Activated T-helper 2 cell treated with anti-CD3 and anti-CD28 coated beads, Interferon-gamma antibody, Interleukin-2, Interleukin-4, amounts not matched to agents 10 μg/mL and 5 μg/mL and 100 μg/mL, durations not matched to agents 14 hours and 24 hours and 36 hours (primary cell): ENCODE measurements at regions not wholly inside any gene's neighbourhood (a gene's known extent, or its start where the extent isn't known, plus 50 kb on each side); places are given as distances from the start of the nearest gene placed in this dataset.

Experiments used
- DNase-seq: peaks from one replicate; pipeline ENCODE4 v3.0.0; 2021; ENCODE audit warnings: low spot score
- H3K27ac Mint-ChIP-seq: one replicate; pipeline ENCODE4 v1.8.0; 2021; ENCODE audit warnings: mixed read lengths
- H3K27me3 Mint-ChIP-seq: one replicate; pipeline ENCODE4 v1.8.0; 2021; ENCODE audit warnings: low read depth, mixed read lengths
- H3K36me3 Mint-ChIP-seq: one replicate; pipeline ENCODE4 v1.8.0; 2021; ENCODE audit warnings: low read depth, mixed read lengths
- H3K4me1 Mint-ChIP-seq: one replicate; pipeline ENCODE4 v1.8.0; 2021; ENCODE audit warnings: low read depth, mixed read lengths
- H3K4me3 Mint-ChIP-seq: one replicate; pipeline ENCODE4 v1.8.0; 2021; ENCODE audit warnings: low read depth, mild to moderate bottlenecking, moderate library complexity, mixed read lengths
- H3K9me3 Mint-ChIP-seq: one replicate; pipeline ENCODE4 v1.8.0; 2021; ENCODE audit warnings: mixed read lengths
- intact Hi-C: fragments of 100-400 bp; cut with micrococcal nuclease; formaldehyde crosslinking; loops from one replicate; pipeline ENCODE4 v1.15.1; 2023

DNA sequence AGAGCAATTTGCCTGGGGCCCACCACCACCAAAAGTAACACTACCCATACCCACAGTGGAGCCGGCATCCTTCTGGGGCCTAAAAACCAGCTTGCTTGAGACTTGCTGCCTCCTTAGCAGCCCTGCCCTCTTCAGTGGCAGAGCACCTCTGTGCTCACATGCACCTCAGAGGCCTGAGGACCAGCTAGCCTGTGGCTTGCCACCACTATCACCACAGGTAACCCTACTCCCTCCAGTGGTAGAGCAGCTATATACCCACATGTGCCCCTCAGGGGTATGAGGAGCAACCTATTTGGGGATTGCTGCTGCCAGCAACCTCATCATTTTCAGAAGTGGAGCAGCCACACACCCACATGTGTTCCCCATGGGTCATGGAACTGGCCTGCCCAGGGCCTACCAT, 111.4 kb upstream of the SPRY2 start:
- H3K27me3 Mint-ChIP-seq, result no peaks in the 10 kb centered on the region
- DNase-seq, result no peak
- intact Hi-C loops, result no loop called here
- H3K9me3 Mint-ChIP-seq, result no peaks in the 10 kb centered on the region
- H3K36me3 Mint-ChIP-seq, result no peaks in the 10 kb centered on the region
- H3K4me3 Mint-ChIP-seq, result no peak overlapping the region
- H3K27ac Mint-ChIP-seq, result no peak overlapping the region
- H3K4me1 Mint-ChIP-seq, result no peaks in the 10 kb centered on the region

DNA sequence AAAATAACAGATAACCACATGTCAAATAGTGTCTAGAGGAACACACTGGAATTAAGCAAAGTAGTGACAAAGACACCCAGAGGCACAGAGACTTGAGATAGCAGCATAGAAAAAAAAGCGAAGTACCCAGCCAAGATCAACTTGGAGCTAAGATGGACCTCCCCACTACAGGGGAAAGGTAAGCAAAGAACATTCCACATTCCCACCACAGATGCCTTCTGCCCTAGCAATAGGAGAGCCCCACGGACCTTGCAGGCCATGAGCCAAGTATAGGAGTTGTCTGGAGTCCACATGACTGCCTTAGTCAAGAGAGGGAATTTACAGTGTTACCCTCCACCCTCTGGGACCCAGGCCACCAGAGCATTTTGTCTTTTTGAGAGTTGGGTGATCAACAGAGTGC, 110.7 kb upstream of the SPRY2 start:
- Mint-ChIP-seq H3K4me3 (no peak overlapping the region), H3K27me3 (no peaks in the 10 kb centered on the region), H3K27ac (no peak overlapping the region), H3K36me3 (no peaks in the 10 kb centered on the region), H3K9me3 (no peaks in the 10 kb centered on the region), H3K4me1 (no peaks in the 10 kb centered on the region)
- no peak for DNase-seq
- intact Hi-C loops, result no loop called here

DNA sequence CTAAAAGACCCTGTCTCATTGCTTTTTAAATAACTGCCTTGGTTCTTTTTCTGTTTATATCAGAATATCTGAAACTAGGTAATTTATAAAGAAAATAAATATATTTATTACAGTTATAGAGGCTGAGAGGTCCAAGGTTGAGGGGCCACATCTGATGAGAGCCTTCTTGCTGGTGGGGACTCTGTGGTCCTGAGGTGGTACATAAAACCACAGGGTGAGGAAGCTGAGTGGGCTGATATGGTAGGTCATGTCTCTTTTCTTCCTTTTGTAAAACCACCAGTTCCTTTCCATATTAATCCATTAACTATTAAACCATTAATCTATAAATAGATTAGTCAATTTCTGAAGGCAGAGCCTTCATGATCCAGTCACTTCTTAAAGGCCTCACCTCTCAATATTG, 109.5 kb upstream of the SPRY2 start:
- DNase-seq, result no peak
- H3K27ac Mint-ChIP-seq, result no peak overlapping the region
- H3K4me3 Mint-ChIP-seq, result no peak overlapping the region
- H3K4me1 Mint-ChIP-seq, result no peaks in the 10 kb centered on the region
- no peaks in the 10 kb centered on the region for H3K9me3 Mint-ChIP-seq
- intact Hi-C loops, result no loop called here
- H3K27me3 Mint-ChIP-seq, result no peaks in the 10 kb centered on the region
- no peaks in the 10 kb centered on the region for H3K36me3 Mint-ChIP-seq

DNA sequence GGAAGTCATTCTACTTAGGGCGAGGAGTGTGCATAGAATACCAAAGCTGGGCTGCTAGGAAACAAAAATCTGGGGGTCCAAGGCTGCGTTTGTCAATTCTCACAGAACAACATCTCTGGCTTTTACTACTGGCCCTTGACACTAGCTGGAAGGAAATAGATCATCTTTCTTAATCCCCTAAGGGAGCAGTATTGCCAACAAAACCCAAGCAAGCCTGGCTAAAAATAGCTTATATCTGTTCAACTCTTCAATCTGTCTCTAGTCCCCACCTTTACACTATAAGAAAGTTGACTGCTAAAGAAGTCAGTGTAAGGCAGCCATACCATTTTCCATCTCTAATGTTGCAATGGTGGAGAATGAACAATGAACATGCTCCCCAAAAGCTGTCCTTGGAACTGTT, 107.8 kb upstream of the SPRY2 start:
- no peak for DNase-seq
- no peaks in the 10 kb centered on the region for H3K36me3 Mint-ChIP-seq
- peaks cover 2% of the 10 kb centered on the region for H3K27me3 Mint-ChIP-seq
- intact Hi-C loops, result no loop called here
- no peaks in the 10 kb centered on the region for H3K9me3 Mint-ChIP-seq
- H3K4me1 Mint-ChIP-seq, result no peaks in the 10 kb centered on the region
- no peak overlapping the region for H3K4me3 Mint-ChIP-seq
- H3K27ac Mint-ChIP-seq, result no peak overlapping the region

GRCh38 chr13:80447747-80448146, 106.8 kb upstream of the SPRY2 start:
- Mint-ChIP-seq H3K4me3 (no peak overlapping the region), H3K4me1 (no peaks in the 10 kb centered on the region), H3K36me3 (no peaks in the 10 kb centered on the region), H3K9me3 (no peaks in the 10 kb centered on the region), H3K27me3 (peaks cover 2% of the 10 kb centered on the region), H3K27ac (no peak overlapping the region)
- intact Hi-C loops, result no loop called here
- no peak for DNase-seq

- H3K4me3 Mint-ChIP-seq, result no peak overlapping the region
- peaks cover 2% of the 10 kb centered on the region for H3K27me3 Mint-ChIP-seq
These were observed 103.5 kb upstream of the SPRY2 start for GRCh38 chr13:80444240-80445015.

DNA sequence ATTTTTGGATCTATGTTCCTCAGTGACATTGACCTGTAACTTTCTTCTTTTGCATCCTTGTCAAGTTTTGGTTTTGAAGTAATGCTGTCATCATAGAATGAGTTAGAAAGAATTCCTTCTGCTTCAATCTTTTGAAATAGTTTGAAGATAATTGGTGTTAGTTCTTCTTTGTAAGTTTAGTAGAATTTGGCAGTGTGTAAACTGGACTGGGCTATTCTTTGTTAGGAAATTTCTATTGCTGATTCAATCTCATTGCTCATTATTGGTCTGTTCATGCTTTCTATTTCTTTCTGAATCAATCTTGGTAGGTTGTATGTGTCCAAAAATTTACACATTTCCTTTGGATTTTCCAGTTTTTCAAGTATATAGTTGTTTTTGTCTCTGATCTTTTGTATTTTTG, 101.7 kb upstream of the SPRY2 start:
- H3K4me1 Mint-ChIP-seq, result no peaks in the 10 kb centered on the region
- intact Hi-C loops, result no loop called here
- DNase-seq, result no peak
- H3K36me3 Mint-ChIP-seq, result no peaks in the 10 kb centered on the region
- H3K27me3 Mint-ChIP-seq, result peaks cover 2% of the 10 kb centered on the region
- no peak overlapping the region for H3K27ac Mint-ChIP-seq
- no peak overlapping the region for H3K4me3 Mint-ChIP-seq
- no peaks in the 10 kb centered on the region for H3K9me3 Mint-ChIP-seq

More at GRCh38 chr13:80444240-80445015, 103.5 kb upstream of the SPRY2 start:
- intact Hi-C loops, result no loop called here
- H3K4me1 Mint-ChIP-seq, result no peaks in the 10 kb centered on the region
- H3K9me3 Mint-ChIP-seq, result no peaks in the 10 kb centered on the region
- no peaks in the 10 kb centered on the region for H3K36me3 Mint-ChIP-seq
- no peak for DNase-seq
- no peak overlapping the region for H3K27ac Mint-ChIP-seq

DNA sequence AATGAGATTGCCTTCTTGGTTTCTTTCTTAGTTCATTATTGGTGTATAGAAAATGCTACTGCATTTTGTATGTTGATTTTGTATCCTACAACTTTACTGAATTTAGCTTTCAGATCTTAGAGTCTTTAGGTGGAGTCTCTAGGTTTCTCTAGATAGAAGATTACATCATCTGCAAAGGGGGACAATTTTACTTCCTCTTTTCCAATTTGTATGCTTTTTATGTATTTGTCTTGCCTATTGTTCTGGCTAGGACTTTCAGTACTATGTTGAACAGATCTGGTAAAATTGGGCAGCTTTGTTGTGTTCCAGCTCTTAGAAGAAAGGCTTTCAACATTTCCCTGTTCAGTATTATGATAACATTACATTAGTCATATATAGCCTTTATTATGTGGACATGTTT, 101.0 kb upstream of the SPRY2 start:
- H3K36me3 Mint-ChIP-seq, result no peaks in the 10 kb centered on the region
- H3K27ac Mint-ChIP-seq, result no peak overlapping the region
- intact Hi-C loops, result no loop called here
- H3K9me3 Mint-ChIP-seq, result no peaks in the 10 kb centered on the region
- H3K4me1 Mint-ChIP-seq, result no peaks in the 10 kb centered on the region
- no peak overlapping the region for H3K4me3 Mint-ChIP-seq
- H3K27me3 Mint-ChIP-seq, result peaks cover 2% of the 10 kb centered on the region
- DNase-seq, result no peak

DNA sequence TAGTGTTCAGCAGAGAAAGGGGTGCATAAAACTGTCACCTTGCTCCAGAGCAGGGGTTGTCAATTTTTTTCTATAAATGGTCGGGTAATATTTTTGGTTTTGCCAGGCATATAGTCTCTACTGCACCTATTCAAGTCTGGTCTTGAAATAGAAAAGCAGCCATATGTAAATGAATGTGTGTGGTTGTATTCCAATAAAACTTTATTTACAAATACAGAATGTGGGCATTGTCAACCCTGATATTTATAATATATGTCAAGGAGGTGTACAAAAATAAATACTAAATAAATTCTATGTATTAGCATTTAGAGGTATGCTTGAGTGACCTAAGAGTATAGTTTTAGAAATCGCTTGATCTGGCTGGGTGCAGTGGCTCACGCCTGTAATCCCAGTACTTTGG, 97.6 kb upstream of the SPRY2 start:
- intact Hi-C loops, result no loop called here
- no peaks in the 10 kb centered on the region for H3K9me3 Mint-ChIP-seq

DNA sequence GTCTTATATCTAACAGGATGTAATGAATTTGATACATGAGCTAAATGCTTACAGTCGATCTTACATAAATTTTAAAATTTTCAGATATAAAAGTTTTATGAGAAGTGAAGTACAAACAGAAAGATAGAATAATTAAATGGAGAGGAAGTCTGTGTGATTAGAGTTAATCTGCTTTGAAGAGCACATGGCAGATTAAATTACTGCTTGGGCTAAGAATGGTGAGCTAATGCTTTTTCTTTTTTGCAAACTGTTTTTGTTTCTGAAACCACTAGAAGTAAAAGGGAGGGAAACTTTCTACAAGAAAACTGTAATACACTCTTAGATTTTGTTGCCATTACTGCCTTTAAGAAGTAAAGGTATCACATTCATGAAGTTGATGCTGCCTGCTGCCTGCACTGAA, 96.3 kb upstream of the SPRY2 start:
- H3K4me3 Mint-ChIP-seq, result no peak overlapping the region
- intact Hi-C loops, result no loop called here
- no peaks in the 10 kb centered on the region for H3K9me3 Mint-ChIP-seq
- H3K27me3 Mint-ChIP-seq, result no peaks in the 10 kb centered on the region
- H3K36me3 Mint-ChIP-seq, result no peaks in the 10 kb centered on the region
- no peak overlapping the region for H3K27ac Mint-ChIP-seq
- no peaks in the 10 kb centered on the region for H3K4me1 Mint-ChIP-seq
- no peak for DNase-seq

More for the DNA sequence above, 97.6 kb upstream of the SPRY2 start:
- no peaks in the 10 kb centered on the region for H3K36me3 Mint-ChIP-seq
- H3K27ac Mint-ChIP-seq, result no peak overlapping the region
- no peak for DNase-seq
- no peak overlapping the region for H3K4me3 Mint-ChIP-seq
- no peaks in the 10 kb centered on the region for H3K4me1 Mint-ChIP-seq
- no peaks in the 10 kb centered on the region for H3K27me3 Mint-ChIP-seq

- H3K4me1 Mint-ChIP-seq, result no peaks in the 10 kb centered on the region
- no peak overlapping the region for H3K4me3 Mint-ChIP-seq
- intact Hi-C loops, result no loop called here
- H3K9me3 Mint-ChIP-seq, result no peaks in the 10 kb centered on the region
- H3K27ac Mint-ChIP-seq, result no peak overlapping the region
- no peak for DNase-seq
- no peaks in the 10 kb centered on the region for H3K27me3 Mint-ChIP-seq
- no peaks in the 10 kb centered on the region for H3K36me3 Mint-ChIP-seq
These were observed 95.7 kb upstream of the SPRY2 start for GRCh38 chr13:80436571-80437169.

- H3K4me3 Mint-ChIP-seq, result no peak overlapping the region
- H3K27me3 Mint-ChIP-seq, result no peaks in the 10 kb centered on the region
- no peaks in the 10 kb centered on the region for H3K4me1 Mint-ChIP-seq
- intact Hi-C loops, result no loop called here
- no peak overlapping the region for H3K27ac Mint-ChIP-seq
- no peaks in the 10 kb centered on the region for H3K9me3 Mint-ChIP-seq
- H3K36me3 Mint-ChIP-seq, result no peaks in the 10 kb centered on the region
- no peak for DNase-seq
These were observed 89.6 kb upstream of the SPRY2 start for GRCh38 chr13:80430561-80430960.

- Mint-ChIP-seq H3K27me3 (no peaks in the 10 kb centered on the region), H3K4me3 (no peak overlapping the region), H3K9me3 (peaks cover 10% of the 10 kb centered on the region), H3K27ac (no peak overlapping the region), H3K4me1 (no peaks in the 10 kb centered on the region), H3K36me3 (no peaks in the 10 kb centered on the region)
- intact Hi-C loops, result no loop called here
- no peak for DNase-seq
These were observed 87.6 kb upstream of the SPRY2 start for GRCh38 chr13:80428349-80429096.
